Midbrain (tissue), 1 donor: ENCODE measurements at regions not wholly inside any gene's neighbourhood (a gene's known extent, or its start where the extent isn't known, plus 50 kb on each side); places are given as distances from the start of the nearest gene placed in this dataset.
"Not testable (repeated sequence)": the region's sequence is repeated elsewhere in the genome, so short reads cannot be mapped to it uniquely, and the experiment has no call there.

Experiments used
- DNase-seq: peaks from one replicate; lab custom pipeline; 2025; lab: John Stamatoyannopoulos, UW

DNA sequence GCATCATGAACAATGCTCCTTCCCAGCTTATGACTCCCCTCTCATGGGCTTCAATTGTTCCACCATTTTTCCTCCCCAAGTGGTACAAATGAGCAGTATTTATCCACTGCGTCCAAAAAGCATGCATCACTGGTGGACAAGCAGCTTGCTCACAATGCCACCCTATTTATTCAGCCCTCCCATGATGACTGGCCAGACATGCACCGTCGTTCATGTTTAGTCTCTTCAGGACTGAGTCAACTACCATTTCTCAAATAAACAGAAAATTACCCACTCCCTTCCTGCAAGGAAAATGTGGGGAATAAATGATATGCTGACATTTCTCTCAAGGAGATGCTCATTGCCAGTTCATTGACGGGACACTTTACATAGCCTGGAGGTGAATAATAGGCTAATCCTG is 300.4 kb downstream of the C6orf118 start:
- no peak for DNase-seq

DNA sequence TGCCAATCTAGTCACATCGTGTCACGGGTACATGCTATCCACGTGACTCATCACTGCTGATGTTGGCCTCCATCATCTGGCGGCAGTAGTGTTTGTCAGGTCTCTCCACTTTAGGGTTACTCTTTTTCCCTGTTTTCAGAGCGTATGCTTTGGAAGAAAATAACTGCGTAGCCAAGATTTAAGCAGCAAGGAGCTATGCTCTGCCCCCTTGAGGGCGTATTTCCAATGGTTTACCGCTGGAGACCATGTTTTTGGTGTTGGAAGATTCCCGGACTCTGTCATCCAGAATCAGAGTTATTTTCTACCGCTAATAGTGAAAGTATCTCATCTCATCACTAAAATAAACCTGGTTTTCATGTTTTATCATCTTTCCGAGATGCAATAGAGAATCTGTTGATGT is 306.5 kb downstream of the C6orf118 start:
- DNase-seq, result no peak

DNA sequence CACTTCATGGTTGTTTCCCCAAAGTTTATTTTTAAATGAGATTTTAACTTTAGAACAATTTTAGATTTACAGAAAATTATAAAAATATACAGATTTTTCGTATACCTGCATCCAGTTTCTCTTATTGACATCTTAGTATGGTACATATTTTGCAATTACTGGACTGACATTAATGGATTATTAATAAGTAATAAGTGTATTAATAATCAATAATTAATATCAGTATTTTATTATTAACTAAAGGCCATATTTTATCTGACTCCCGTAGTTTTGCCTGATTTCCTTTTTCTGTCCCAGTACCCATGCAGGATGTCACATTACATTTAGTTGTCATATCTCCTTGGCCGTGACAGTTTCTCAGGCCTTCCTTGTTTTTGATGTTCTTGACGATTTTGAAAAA is 307.0 kb downstream of the C6orf118 start:
- DNase-seq, result no peak

DNA sequence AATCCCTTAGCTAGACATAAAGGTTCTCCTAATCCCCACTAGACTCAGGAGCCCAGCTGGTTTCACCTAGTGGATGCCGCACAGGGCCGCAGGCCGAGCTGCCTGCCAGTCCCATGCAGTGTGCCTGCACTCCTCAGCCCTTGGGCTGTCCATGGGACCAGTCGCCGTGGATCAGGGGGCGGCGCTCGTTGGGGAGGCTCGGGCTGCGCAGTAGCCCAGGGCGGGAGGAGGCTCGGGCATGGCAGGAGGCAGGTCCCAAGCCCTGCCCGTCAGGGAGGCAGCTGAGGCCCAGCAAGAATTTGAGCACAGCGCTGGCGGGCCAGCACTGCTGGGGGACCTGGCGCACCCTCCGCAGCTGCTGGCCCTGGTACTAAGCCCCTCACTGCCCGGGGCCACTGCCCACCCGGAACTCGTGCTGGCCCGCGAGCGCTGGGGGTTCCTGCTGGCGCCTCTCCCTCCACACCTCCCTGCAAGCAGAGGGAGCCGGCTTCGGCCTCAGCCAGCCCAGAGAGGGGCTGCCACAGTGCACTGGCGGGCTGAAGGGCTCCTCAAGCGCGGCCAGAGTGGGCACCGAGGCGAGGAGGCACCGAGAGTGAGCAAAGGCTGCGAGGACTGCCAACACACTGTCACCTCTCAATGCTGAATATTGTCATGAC is 307.8 kb downstream of the C6orf118 start:
- DNase-seq, result no peak

DNA sequence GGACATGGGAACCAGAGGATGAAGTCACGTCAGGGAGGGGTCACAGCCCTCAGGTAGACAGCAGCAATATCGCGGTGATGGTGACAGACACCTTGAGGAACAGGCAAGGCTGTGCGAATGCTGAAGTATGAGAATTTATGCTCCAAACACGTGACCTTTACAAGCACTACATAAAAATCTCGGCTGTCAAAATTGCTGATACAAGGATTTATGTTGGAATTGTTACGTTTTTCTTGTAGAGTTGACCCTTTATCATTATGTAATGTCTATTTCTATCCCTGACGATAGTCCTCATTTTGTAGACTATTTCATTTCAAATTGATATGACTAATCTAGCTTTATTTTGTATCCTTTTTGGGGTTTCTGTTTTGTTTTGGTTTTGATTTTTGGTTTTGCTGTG is 311.1 kb downstream of the C6orf118 start:
- DNase-seq, result no peak

DNA sequence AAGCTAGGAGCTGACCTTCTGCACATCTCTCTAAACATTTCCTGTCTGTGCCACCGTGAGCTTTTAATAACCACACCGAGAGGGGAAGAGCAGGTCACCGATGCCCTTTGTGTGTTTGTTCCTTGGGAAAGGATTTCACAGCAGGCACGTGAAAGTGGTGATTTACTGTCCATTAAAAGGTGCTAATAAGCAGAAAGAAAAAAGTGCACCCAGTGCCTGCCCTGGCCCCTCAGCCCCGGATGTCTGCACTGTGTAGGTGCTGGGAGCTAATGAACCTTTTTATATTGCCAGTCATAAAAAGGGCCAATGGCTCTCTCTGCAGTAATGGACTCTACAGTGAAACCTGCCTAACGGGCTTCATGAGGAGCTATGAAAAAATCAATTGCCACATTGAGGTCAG is 312.6 kb downstream of the C6orf118 start:
- no peak for DNase-seq

DNA sequence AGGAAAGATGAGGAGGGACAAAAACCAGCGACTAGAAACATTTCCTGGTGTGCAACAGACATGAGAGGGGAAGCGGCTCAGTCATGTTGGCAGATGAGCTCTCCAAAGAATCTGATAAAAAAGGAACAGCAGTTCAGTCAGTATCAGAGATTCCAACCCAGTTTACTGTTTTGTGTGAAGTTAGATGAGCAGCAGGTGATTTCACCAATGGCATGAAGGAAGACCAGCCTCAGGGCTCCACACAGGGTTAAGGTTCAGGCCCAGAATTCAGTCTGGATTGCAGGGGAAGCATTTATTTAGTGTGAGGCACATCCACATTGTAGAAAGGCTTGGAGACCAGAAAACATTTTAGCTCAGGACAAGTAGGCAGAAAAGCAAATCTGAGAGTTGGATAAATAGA is 317.8 kb downstream of the C6orf118 start:
- DNase-seq, result no peak

DNA sequence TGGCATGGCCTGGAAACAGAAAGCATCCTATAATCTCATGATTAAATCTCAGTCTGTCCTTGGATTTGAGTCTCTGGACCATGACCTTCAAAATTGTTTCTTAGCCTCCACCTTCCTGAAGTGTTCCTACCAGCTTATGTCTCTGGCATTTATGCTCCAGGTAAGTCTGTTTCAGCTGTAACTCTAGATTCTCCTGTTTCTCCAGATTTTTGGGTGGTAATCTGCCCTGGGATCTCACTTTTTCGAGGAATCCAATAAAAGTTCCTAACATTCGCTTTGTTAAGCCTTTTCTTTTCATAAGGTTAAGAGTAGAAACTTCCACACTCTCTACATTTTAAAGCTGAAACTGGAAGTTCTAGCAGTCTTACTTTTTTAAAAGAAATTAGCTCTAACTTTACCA is 318.5 kb downstream of the C6orf118 start:
- no peak for DNase-seq

DNA sequence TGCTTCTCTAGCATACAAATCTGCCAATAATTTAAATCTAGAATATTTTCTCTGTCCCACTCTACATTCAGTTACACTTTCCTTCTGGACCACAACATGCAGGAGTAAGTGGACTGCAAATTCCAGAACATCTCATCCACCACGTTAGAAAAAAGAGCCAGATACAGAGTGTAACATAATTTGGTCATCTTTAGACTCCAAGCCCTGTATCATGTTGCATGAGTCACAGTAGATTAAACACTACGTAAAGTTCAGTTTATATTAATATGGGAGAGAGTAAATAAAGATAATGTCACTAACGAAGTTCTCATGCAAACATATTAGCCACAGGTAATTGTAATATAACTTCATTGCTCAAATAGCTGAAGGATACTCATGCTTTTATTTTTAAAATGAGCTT is 327.0 kb downstream of the C6orf118 start:
- DNase-seq, result no peak

DNA sequence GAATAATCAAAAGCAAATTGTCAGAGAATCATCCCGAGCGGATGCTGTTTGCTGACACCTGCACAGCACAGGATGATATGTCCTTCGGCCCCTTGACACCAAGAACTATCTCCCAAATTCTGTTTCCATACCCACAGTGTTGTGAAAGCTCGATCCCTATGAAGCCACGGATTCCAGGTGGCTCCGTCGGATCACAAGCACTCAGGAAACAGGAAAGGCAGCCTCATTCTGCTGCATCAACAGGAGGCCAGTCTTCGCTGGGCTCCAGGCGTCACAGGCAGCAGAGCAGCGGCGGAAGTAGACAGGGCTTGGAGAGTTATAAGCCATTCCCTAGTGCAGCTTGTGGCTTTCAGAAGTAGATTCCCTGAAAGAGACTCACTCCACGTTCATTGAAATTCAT is 342.3 kb downstream of the C6orf118 start:
- no peak for DNase-seq

DNA sequence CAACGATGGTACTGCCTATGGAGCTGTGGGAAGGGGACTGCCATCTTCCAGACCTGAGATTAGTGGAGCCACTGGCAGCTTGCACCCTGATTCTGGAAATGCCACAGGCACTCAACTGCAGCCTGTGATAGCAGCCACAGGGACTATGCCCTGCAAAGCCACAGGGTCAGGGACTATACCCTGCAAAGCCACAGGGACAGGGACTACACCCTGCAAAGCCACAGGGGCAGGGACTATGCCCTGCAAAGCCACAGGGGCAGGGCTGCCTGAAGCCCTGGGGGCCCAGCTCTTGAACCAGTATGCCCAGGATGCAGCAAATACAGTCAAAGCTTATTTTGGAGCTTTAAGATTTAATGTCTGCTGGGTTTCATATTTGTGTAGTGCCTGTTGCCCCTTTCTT is 346.6 kb downstream of the C6orf118 start:
- DNase-seq, result no peak

DNA sequence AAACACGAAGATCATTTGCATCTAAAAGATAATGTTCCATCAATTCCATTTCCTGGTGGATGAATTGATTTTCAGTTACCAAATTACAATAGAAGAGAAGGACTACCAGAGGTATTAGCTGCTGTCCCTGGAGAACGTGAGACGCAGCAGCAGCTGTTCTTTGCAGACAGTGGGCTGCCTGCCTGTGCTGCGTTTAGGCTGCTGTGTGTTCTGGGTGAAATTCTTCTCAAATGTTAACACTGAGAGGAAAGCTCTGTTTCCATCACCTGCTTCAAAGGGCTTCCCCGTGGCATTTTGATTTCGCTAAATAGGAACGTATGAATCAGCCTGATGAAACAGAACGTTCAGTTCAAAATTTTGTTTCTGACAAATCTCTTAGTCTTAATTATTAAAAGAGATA is 362.2 kb downstream of the C6orf118 start:
- DNase-seq, result no peak

DNA sequence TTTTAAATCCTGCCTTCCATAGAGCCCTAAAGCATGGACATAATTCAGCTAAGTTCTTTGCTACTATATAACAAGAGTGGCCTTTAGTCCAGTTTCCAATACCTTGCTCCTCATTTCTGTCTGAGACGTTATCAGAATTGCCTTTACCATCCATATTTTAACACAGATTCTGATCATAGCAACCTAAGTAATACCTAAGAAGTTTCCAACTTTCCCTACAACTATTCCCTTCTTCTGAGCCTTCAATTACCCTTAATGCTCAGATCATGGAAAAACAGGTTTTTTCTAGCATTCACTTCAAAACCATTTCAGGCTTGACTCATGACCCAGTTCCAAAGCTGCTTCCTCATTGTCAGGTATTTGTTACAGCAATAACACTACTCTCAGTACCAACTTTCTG is 367.1 kb downstream of the C6orf118 start:
- no peak for DNase-seq

DNA sequence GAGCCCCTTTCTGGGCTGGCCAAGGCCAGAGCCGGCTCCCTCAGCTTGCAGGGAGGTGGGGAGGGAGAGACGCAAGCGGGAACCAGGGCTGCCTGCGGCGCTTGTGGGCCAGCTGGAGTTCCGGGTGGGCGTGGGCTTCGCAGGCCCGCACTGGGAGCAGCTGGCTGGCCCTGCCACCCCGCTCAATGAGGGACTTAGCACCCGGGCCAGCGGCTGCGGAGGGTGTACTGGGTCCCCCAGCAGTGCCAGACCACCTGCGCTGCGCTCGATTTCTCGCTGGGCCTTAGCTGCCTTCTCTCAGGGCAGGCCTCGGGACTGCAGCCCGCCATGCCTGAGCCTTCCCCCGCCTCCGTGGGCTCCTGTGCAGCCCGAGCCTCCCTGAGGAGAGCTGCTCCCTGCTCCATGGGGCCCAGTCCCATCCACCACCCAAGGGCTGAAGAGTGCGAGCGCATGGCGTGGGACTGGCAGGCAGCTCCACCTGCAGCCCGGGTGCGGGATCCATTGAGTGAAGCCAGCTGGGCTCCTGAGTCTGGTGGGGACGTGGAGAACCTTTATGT is 376.1 kb downstream of the C6orf118 start:
- DNase-seq, result not testable (repeated sequence)

DNA sequence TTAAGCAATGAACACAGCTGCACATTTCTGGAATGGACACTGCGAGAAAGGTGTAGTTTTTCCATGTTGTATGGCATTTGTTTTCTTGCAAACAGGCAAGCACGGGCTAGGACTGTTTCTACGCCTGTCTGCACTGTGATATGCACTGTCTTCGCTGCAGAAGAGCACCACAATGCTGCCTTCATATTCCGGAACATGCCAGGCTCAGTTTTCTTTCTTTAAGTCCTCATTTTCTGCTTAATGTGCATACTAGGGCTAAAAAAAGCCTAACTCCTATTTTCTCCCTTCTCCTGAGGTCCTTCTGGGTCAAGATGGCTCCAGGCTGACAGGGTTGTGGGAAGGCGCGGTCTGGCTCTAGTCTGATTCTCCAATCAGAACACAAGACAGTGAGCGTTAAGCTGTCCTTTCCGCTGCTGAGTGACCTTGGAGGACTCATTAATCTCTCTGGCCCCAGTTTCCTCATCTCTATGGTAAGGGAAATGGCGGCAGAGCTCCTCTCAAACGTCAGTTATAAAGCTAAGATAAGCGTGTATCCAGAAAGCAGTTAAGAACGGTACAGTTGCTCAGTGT is 379.9 kb downstream of the C6orf118 start:
- peak; percentile 38 for DNase-seq

DNA sequence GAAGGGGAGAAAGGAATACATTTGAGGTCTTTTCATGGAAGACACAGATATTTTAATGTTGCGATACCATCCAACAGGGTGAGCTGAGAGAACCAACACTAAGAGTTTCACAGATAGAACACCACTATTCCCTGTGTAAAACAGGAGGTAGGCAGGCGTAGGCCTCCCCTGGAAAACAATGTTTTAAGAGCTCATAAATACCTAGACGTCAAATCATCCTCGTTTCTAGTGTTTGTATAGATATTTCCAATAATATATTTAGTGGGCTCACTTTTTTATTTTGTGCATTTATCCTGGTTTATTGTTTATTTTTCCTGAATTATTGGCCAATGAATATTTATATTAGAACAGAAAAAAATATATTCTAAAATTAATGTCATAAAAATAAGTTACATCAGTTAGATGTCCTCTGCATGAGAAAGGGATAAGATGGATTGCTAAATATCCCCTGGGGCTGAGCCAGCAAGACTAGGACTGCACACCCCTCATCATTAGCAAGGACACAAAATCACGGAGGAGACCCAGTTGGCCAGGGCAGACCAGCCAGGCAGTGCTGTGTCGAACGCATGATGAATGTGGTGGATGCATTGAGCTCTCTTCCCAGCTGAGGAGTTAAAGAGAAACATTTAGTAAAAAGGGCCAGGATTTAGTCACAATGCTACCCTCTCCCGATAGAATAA is 380.5 kb downstream of the C6orf118 start:
- peak; percentile 38 for DNase-seq

DNA sequence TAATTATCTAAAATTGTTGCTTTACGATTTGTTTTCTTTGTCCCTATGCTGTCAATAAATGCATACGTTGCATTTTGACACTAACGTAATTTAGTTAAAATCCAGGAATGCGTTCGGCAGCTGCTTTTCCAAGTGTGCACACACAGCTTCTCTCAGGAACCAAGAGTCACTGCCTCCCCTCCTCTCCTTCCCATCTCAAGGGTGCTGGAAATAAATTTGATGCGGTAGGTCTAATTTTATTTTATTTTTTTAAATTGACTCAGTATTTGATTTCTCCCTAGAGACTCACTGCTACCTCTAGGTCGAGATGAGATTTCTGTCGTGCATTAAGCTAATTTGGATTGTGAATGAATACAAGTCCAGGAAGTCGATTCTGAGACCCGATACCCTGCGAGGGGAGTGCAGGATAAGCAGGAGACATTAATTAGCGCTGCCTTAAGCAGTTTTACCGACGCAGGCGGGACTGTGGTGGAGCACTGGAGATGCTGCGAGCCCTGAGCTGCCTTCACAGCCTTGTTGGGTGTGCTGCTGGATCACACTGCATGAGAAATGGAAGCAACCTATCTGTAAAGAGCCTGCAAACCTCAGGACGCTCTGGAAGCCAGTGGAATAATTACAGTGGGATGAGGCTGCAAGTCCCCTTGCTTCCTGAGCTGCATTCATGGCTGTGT is 381.2 kb downstream of the C6orf118 start:
- peak; percentile 29 for DNase-seq

DNA sequence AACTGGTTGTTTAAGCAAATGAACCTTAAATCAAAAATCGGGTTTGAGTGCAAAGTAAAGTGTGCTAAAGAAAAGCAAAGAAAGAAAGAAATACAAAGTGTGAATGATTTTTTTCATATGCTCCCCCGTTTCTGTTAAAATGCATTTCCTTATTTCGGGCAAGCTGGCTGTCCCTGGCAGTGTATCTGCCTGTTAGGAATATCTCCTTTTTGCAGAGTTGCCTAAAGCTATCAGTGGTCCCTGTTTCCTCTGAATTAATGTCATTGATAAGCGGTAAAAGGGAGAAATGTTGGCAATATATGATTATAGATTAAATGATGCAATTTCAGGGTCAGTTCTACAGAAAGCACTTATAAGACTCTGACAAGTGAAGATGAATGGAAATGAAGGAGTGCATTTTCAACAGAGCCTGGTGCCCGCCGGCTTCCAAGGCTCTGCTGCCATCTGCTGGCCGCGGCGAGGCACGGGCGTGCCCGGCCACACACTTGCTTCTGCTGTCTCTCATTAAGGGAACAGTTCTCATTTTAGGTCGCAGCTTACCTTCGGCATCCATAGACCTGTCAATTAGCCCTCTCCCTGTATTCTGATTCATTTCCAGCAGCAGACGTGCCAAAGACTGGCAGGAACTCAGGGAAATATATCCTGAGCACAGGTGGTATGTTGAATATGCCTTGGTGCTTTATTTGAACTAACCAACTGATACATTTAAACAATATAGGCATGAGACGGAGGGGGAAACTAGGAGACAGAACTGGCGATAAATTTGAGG is 381.9 kb downstream of the C6orf118 start:
- DNase-seq, result peak; percentile 86

DNA sequence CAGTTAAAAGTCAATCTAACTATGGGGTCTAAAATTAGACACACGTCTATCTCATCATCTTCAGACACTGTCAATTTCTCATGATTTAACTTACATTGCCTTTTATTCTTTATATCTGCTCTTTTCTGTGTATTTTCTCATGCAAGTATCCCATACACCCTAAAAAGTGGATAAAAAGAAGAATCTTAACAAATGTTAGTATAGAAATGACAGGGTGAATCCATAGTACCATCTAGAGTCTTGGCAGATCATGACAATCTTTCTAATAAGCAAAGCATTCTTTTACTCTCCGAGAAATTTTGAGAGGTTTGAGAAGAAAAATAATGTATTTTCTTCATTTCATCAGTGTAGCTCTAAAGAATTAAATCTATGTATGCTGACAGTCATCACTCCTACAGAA is 382.7 kb downstream of the C6orf118 start:
- DNase-seq, result peak; percentile 22

DNA sequence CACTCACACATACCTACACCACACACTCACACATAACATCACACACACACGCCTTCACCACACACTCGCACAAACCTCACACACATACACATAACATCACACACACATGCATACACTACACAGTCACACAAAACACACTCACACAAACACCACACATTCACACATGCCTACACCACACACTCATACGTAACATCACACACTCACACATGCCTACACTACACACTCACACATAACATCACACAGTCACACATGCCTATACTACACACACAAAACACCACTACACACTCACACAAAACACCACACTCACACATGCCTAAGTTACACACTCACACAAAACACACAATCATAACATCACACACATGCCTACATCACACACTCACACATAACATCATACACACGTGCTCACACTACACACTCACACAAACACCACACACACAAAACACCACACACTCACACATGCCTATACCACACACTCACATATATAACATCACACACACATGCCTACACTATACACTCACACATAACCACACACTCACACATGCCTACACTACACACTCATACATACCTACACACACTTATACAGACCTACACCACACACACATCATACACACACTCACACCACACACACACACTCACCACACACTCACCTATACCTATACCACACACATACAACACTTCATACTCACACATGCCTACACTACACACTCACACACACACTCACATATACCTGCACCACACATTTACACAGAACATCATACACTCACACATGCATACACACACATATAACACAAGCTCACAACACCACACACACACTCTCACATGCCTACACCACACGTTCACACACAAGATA is 383.5 kb downstream of the C6orf118 start:
- DNase-seq, result no peak

DNA sequence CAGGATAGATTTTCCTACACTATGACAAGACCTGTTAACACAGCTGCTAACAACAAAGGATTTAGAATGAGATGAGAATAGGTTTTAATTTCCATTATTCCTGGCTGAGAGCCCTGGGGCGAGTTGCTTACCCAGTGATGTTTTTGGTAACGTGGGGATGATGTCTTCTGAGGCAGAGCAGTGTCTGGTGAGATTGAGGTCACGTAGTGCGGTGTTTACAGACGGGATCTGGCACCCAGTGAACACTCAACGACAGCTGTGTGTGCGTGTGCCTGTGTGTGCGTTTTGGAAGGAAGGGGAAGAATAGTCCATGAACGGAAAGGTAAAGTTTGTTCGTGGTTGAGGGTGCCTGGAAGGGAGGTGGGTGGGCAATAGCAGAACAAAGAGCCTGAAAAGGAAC is 384.7 kb downstream of the C6orf118 start:
- no peak for DNase-seq
